ENCODE measurements at regions not wholly inside any gene's neighbourhood (a gene's known extent, or its start where the extent isn't known, plus 50 kb on each side); places are given as distances from the start of the nearest gene placed in this dataset.
"Not testable (repeated sequence)": the region's sequence is repeated elsewhere in the genome, so short reads cannot be mapped to it uniquely, and the experiment has no call there.

DNA sequence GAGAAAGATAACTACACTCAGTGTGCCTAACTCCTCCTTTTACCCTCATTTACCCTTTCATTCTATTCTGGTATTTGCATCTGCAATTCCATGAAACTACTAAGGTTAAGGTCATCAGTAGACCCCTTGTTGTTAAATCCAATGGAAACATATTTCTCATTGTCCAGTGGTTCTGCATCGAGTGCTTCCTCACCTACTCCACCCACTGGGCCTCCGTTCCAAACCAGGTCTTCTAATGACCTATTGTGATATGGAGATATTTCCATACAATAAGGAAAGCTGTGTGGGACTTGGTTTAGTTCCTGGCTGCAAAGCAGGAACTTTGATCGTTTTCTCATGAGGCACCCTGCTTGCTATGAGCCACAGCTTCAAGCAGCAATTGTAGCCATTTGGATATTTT, 99.5 kb upstream of the FSCB start:
- TF ChIP-seq, protein P1, sequence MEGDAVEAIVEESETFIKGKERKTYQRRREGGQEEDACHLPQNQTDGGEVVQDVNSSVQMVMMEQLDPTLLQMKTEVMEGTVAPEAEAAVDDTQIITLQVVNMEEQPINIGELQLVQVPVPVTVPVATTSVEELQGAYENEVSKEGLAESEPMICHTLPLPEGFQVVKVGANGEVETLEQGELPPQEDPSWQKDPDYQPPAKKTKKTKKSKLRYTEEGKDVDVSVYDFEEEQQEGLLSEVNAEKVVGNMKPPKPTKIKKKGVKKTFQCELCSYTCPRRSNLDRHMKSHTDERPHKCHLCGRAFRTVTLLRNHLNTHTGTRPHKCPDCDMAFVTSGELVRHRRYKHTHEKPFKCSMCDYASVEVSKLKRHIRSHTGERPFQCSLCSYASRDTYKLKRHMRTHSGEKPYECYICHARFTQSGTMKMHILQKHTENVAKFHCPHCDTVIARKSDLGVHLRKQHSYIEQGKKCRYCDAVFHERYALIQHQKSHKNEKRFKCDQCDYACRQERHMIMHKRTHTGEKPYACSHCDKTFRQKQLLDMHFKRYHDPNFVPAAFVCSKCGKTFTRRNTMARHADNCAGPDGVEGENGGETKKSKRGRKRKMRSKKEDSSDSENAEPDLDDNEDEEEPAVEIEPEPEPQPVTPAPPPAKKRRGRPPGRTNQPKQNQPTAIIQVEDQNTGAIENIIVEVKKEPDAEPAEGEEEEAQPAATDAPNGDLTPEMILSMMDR (IDR thresholded peaks at IDR 0.05): no peak
- no peaks in the 10 kb centered on the region for H3K36me3 ChIP-seq
- H3K4me3 ChIP-seq: no peak overlapping the region
- intact Hi-C loops (cut with DNase I): no loop called here
- no peaks in the 10 kb centered on the region for H3K9me3 ChIP-seq
- WGBS, 2 donors: 77 to 79% methylated on average over 3 of the region's 3 CpGs
- H3K4me1 ChIP-seq: no peaks in the 10 kb centered on the region
- ATAC-seq (no peak), DNase-seq (no peak)
- no peaks in the 10 kb centered on the region for H3K27me3 ChIP-seq
- no peak overlapping the region for H3K27ac ChIP-seq

DNA sequence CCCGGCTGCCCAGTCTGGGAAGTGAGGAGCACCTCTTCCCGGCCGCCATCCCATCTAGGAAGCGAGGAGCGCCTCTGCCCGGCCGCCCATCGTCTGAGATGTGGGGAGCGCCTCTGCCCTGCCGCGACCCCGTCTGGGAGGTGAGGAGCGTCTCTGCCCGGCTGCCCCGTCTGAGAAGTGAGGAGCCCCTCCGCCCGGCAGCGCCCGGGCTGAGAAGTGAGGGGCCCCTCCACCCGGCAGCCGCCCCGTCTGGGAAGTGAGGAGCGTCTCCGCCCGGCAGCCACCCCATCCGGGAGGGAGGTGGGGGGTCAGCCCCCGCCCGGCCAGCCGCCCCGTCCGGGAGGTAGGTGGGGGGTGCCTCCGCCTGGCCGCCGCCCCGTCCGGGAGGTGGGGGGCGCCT, 94.2 kb upstream of the FSCB start:
- intact Hi-C loops (cut with DNase I); ATAC-seq; H3K36me3 ChIP-seq; H3K27ac ChIP-seq; H3K4me3 ChIP-seq; DNase-seq; H3K4me1 ChIP-seq; H3K9me3 ChIP-seq; H3K27me3 ChIP-seq: not testable (repeated sequence)
- WGBS, 2 donors: 98% methylated on average over 21 to 37 of the region's 37 CpGs

DNA sequence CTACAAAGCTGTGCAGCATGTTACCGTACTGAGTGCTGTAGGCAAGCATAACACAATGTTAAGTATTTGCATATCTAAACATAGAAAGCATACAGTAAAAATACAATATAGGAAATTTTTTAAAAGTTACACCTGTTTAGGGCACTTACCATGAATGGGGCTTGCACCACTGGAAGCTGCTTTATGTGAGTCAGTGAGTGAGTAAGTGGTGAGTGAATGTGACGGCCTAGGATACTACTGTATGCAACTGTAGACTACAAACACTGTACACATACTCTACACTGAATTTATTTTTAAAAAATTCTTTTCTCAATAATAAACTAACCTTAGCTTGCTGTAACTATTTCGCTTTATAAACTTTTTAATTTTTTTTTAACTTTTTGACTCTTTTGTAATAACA, 82.1 kb upstream of the FSCB start:
- WGBS, 2 donors: 84 to 85% methylated on average over 3 of the region's 3 CpGs
- intact Hi-C loops (cut with DNase I): no loop called here
- Histone ChIP-seq H3K36me3 (no peaks in the 10 kb centered on the region), H3K4me3 (no peak overlapping the region), H3K27ac (no peak overlapping the region), H3K27me3 (no peaks in the 10 kb centered on the region), H3K4me1 (no peaks in the 10 kb centered on the region), H3K9me3 (peaks cover 0 to 7% (median 0%) of the 10 kb centered on the region in 11 donors)
- TF ChIP-seq, protein P1 (IDR thresholded peaks at IDR 0.05): no peak
- ATAC-seq: no peak
- DNase-seq: no peak

DNA sequence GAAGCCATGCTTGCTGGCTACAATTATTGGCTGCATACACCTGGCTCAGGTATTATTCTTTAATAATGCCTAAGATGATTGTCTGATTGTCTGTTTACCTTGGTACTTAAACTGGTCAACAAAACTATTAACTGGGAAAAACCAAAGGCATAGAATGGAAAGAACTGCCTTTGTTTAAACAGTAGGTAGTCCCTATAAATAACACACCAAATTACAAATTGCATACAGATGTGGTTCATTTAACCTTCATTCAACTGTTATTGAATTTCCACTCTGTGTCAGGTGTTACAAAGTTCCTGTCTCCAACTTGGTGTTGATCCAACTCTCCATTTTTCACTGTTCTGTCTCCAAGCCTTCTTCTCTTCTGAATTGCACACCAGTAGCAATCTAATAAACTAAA, 79.8 kb upstream of the FSCB start:
- Histone ChIP-seq H3K27ac (no peak overlapping the region), H3K9me3 (peaks cover 0 to 24% (median 0%) of the 10 kb centered on the region in 11 donors), H3K36me3 (no peaks in the 10 kb centered on the region), H3K27me3 (no peaks in the 10 kb centered on the region), H3K4me1 (no peaks in the 10 kb centered on the region), H3K4me3 (no peak overlapping the region)
- TF ChIP-seq, protein P1 (IDR thresholded peaks at IDR 0.05): no peak
- DNase-seq (no peak), ATAC-seq (no peak)
- intact Hi-C loops (cut with DNase I): no loop called here

DNA sequence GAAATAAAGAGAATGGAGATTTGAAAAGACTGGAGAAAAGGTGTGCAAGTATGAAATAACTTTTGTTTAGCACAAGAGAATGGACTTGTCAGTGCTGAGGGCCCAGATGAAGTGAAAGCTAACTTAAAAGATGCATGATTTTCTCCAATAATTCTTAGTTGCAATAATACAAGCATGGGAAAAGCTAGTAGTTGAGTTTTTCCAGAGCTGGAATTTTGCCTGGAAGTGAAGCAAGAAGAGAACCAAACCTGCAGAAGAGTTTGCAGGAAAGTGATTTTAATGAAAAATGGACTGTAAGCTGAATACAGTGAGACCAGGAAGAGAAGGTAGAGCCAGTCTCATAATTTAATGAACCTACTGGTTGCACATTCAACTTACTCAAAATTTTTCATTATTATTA, 69.3 kb upstream of the FSCB start:
- intact Hi-C loops (cut with DNase I): no loop called here
- H3K4me1 ChIP-seq: no peaks in the 10 kb centered on the region
- no peak overlapping the region for H3K4me3 ChIP-seq
- no peak for ATAC-seq
- H3K27ac ChIP-seq: no peak overlapping the region
- no peaks in the 10 kb centered on the region for H3K36me3 ChIP-seq
- no peaks in the 10 kb centered on the region for H3K27me3 ChIP-seq
- no peak for DNase-seq
- TF ChIP-seq, protein P1 (IDR thresholded peaks at IDR 0.05): no peak
- peaks cover 0 to 43% (median 6%) of the 10 kb centered on the region in 11 donors for H3K9me3 ChIP-seq

Data from heart right ventricle (tissue), 16 donors.